IMR-90 (cell line): ENCODE measurements at regions not wholly inside any gene's neighbourhood (a gene's known extent, or its start where the extent isn't known, plus 50 kb on each side); places are given as distances from the start of the nearest gene placed in this dataset.

Experiments
- ATAC-seq: fragments of 200-7000 bp; cut with Tn5 transposase; 2 replicates; pipeline ENCODE4 v1.9.1; 2020; ENCODE audit warnings: low read depth, mild to moderate bottlenecking, moderate library complexity
- BruUV-seq: library from RNA; stranded (reverse); fragments of 400-500 nt; replicated peaks from 2 replicates; lab custom pipeline; 2021; lab: Mats Ljungman, UMichigan
- CTCF ChIA-PET: fragments of 300-600 bp; formaldehyde crosslinking; extraction: SDS; loops from one replicate; lab custom pipeline; 2021; ENCODE audit warnings: antibody characterized with exemption; lab: Yijun Ruan, JAX
- POLR2A ChIA-PET: fragments of 300-600 bp; sonication (Branson Sonifier 250); formaldehyde crosslinking; loops from one replicate; lab custom pipeline; 2022; ENCODE audit warnings: antibody characterized with exemption; ENCODE audit not compliant: unreplicated experiment; lab: Charles Lee
- DNase-seq: peaks from one replicate; pipeline ENCODE4 v3.0.0; 2013
- H2AFZ ChIP-seq: replicated peaks from 2 replicates; pipeline ENCODE3; 2013; ENCODE audit warnings: low read length, mild to moderate bottlenecking; ENCODE audit not compliant: poor library complexity
- H2AK5ac ChIP-seq: 2 replicates; pipeline ENCODE4 v1.6.1; 2013; ENCODE audit warnings: low read depth, low read length, inconsistent platforms
- H2AK9ac ChIP-seq: replicated peaks from 2 replicates; pipeline ENCODE3; 2013; ENCODE audit warnings: mild to moderate bottlenecking, low read depth, low read length, moderate library complexity; ENCODE audit not compliant: poor library complexity
- H2BK120ac ChIP-seq: 2 replicates; pipeline ENCODE4 v1.6.1; 2013; ENCODE audit warnings: low read depth, low read length, inconsistent platforms
- H2BK15ac ChIP-seq: 3 replicates; pipeline ENCODE4 v1.6.1; 2013; ENCODE audit warnings: low read depth, low read length, inconsistent platforms
- H2BK20ac ChIP-seq: 2 replicates; pipeline ENCODE4 v1.6.1; 2013; ENCODE audit warnings: low read depth, mild to moderate bottlenecking, inconsistent platforms, low read length, moderate library complexity
- H2BK5ac ChIP-seq: 2 replicates; pipeline ENCODE4 v1.6.1; 2013; ENCODE audit warnings: mild to moderate bottlenecking, low read depth, low read length, inconsistent platforms; ENCODE audit not compliant: poor library complexity, severe bottlenecking
- H3K14ac ChIP-seq: replicated peaks from 2 replicates; pipeline ENCODE4 v1.6.1; 2013; ENCODE audit warnings: low read depth, low read length, inconsistent platforms
- H3K18ac ChIP-seq: 2 replicates; pipeline ENCODE4 v1.6.1; 2013; ENCODE audit warnings: low read depth, low read length, control low read depth
- H3K23ac ChIP-seq: 2 replicates; pipeline ENCODE4 v1.6.1; 2013; ENCODE audit warnings: low read depth, low read length, inconsistent platforms
- H3K27ac ChIP-seq: 2 replicates; pipeline ENCODE4 v1.5.1; 2013; ENCODE audit warnings: mild to moderate bottlenecking, control low read depth, low read length; ENCODE audit not compliant: insufficient read depth
- H3K27me3 ChIP-seq: 2 replicates; pipeline ENCODE4 v1.6.1; 2013; ENCODE audit warnings: low read length; ENCODE audit not compliant: control insufficient read depth, insufficient read depth
- H3K36me3 ChIP-seq: 2 replicates; pipeline ENCODE4 v1.6.1; 2013; ENCODE audit warnings: low read length, mixed read lengths; ENCODE audit not compliant: control insufficient read depth, insufficient read depth
- H3K4ac ChIP-seq: 2 replicates; pipeline ENCODE4 v1.6.1; 2013; ENCODE audit warnings: low read depth, low read length, inconsistent platforms
- H3K4me1 ChIP-seq: 2 replicates; pipeline ENCODE4 v1.6.1; 2013; ENCODE audit warnings: low read length, mixed read lengths; ENCODE audit not compliant: control insufficient read depth, insufficient read depth
- H3K4me2 ChIP-seq: 2 replicates; pipeline ENCODE4 v1.6.1; 2013; ENCODE audit warnings: low read depth, mild to moderate bottlenecking, control low read depth, low read length, moderate library complexity
- H3K4me3 ChIP-seq: 2 replicates; pipeline ENCODE4 v1.5.1; 2013; ENCODE audit warnings: low read depth, mild to moderate bottlenecking, control low read depth, low read length, moderate library complexity; ENCODE audit not compliant: insufficient read depth
- H3K56ac ChIP-seq: 2 replicates; pipeline ENCODE4 v1.6.1; 2013; ENCODE audit warnings: low read length, inconsistent platforms; ENCODE audit not compliant: insufficient read depth; ENCODE audit errors: extremely low read depth
- H3K79me1 ChIP-seq, 2 experiments: 2 replicates each; pipeline ENCODE4 v1.6.1; 2013; ENCODE audit warnings: low read length in 2 of 2, inconsistent platforms in 1 of 2, low read depth in 1 of 2
- H3K9ac ChIP-seq: 2 replicates; pipeline ENCODE4 v1.6.1; 2013; ENCODE audit warnings: low read depth, low read length, control low read depth
- H3K9me1 ChIP-seq: 2 replicates; pipeline ENCODE4 v1.6.1; 2013; ENCODE audit warnings: low read length, inconsistent platforms; ENCODE audit not compliant: insufficient read depth
- H3K9me3 ChIP-seq: 2 replicates; pipeline ENCODE4 v1.6.1; 2013; ENCODE audit warnings: low read length; ENCODE audit not compliant: control insufficient read depth, insufficient read depth
- H4K20me1 ChIP-seq: 2 replicates; pipeline ENCODE4 v1.6.1; 2013; ENCODE audit warnings: low read length, inconsistent platforms; ENCODE audit not compliant: insufficient read depth
- H4K5ac ChIP-seq: 2 replicates; pipeline ENCODE4 v1.6.1; 2013; ENCODE audit warnings: mild to moderate bottlenecking, low read depth, low read length, control low read depth
- H4K8ac ChIP-seq, 2 experiments: 2 replicates each; pipeline ENCODE4 v1.6.1; 2013; ENCODE audit warnings: low read depth in 2 of 2, low read length in 2 of 2, control low read depth in 1 of 2, inconsistent platforms in 1 of 2
- H4K91ac ChIP-seq: 2 replicates; pipeline ENCODE4 v1.6.1; 2013; ENCODE audit warnings: low read depth, low read length, inconsistent platforms; ENCODE audit not compliant: insufficient read depth
- BHLHE40 ChIP-seq: fragments of 150-350 bp; IDR thresholded peaks from 2 replicates; pipeline ENCODE4 v1.6.1; 2016; ENCODE audit warnings: mild to moderate bottlenecking, low read depth, low read length
- CEBPB ChIP-seq: IDR thresholded peaks from 2 replicates; pipeline ENCODE4 v1.6.1; 2012; ENCODE audit warnings: low read depth, low read length, improper control_type of control experiment
- CTCF ChIP-seq: conservative IDR thresholded peaks from 2 replicates; pipeline ENCODE4 v1.5.1; 2012; ENCODE audit warnings: mild to moderate bottlenecking, low read depth, low read length, improper control_type of control experiment
- FOS ChIP-seq: fragments of 150-350 bp; IDR thresholded peaks from 2 replicates; pipeline ENCODE4 v1.6.1; 2016; ENCODE audit warnings: low read depth, low read length
- MAZ ChIP-seq: IDR thresholded peaks from 2 replicates; pipeline ENCODE4 v1.6.1; 2012; ENCODE audit warnings: low read depth, mild to moderate bottlenecking, low read length, improper control_type of control experiment, moderate library complexity, borderline replicate concordance
- RCOR1 ChIP-seq: IDR thresholded peaks from 2 replicates; pipeline ENCODE4 v1.6.1; 2012; ENCODE audit warnings: mild to moderate bottlenecking, low read length, improper control_type of control experiment; ENCODE audit not compliant: insufficient replicate concordance
- RFX5 ChIP-seq: IDR thresholded peaks from 2 replicates; pipeline ENCODE4 v1.8.0; 2012; ENCODE audit warnings: low read depth, mild to moderate bottlenecking, low read length, moderate library complexity
- SMC3 ChIP-seq: fragments of 150-350 bp; IDR thresholded peaks from 2 replicates; pipeline ENCODE4 v1.6.1; 2016; ENCODE audit warnings: low read depth, mild to moderate bottlenecking, antibody characterized with exemption, low read length, moderate library complexity
- WGBS, 2 experiments: methylation state at CpG; one replicate each; pipeline versions ENCODE4 v1.1.5 to v1.1.7; 2013; ENCODE audit warnings: missing lambda C conversion rate in 2 of 2; ENCODE audit not compliant: insufficient read length in 1 of 2; ENCODE audit errors: extremely low coverage in 2 of 2; 5-methylcytosine and 5-hydroxymethylcytosine counted together
- dilution Hi-C: fragments of 300-500 bp; cut with HindIII; formaldehyde crosslinking; loops from one replicate; pipeline ENCODE4 v1.14.3; 2018; ENCODE audit warnings: low sequenced_read_pairs; ENCODE audit not compliant: unreplicated experiment
- in situ Hi-C: fragments of 300-500 bp; cut with MboI; formaldehyde crosslinking; loops from 3 replicates; pipeline ENCODE4 v1.14.3; 2019; ENCODE audit warnings: low sequenced_read_pairs, inconsistent platforms, mixed read lengths
- intact Hi-C: fragments of 100-400 bp; cut with micrococcal nuclease; formaldehyde crosslinking; loops from 2 replicates; pipeline ENCODE4 v1.10.0; 2022

GRCh38 chr6:85913001-85913400 is 270.3 kb upstream of the SYNCRIP start:
- no peak overlapping the region for H2BK15ac ChIP-seq
- no peak for ATAC-seq
- no peaks in the 10 kb centered on the region for H3K79me1 ChIP-seq
- no peak overlapping the region for H2BK120ac ChIP-seq
- no peaks in the 10 kb centered on the region for H3K9me1 ChIP-seq
- H4K91ac ChIP-seq = no peak overlapping the region
- H4K5ac ChIP-seq = no peak overlapping the region
- no peaks in the 10 kb centered on the region for H3K9me3 ChIP-seq
- H4K8ac ChIP-seq = no peak overlapping the region
- no CpG with 5 or more reads among the region's 2 CpGs for WGBS, 2 experiments
- no peak overlapping the region for H3K4me3 ChIP-seq
- H2BK5ac ChIP-seq = no peak overlapping the region
- H3K18ac ChIP-seq = no peak overlapping the region
- H3K27me3 ChIP-seq = no peaks in the 10 kb centered on the region
- no peak overlapping the region for H3K23ac ChIP-seq
- DNase-seq = no peak
- no peak overlapping the region for H3K56ac ChIP-seq
- dilution Hi-C loops (no loop called here), in situ Hi-C loops (no loop called here), intact Hi-C loops (no loop called here)
- no peaks in the 10 kb centered on the region for H3K36me3 ChIP-seq
- no peak overlapping the region for H2AK9ac ChIP-seq
- no peak overlapping the region for H2AFZ ChIP-seq
- H3K9ac ChIP-seq = no peak overlapping the region
- H3K14ac ChIP-seq = no peak overlapping the region
- CTCF ChIA-PET = no interaction called here
- POLR2A ChIA-PET = no interaction called here
- H3K4me1 ChIP-seq = no peaks in the 10 kb centered on the region
- no peak overlapping the region for H3K4me2 ChIP-seq
- no peaks in the 10 kb centered on the region for H4K20me1 ChIP-seq
- H3K4ac ChIP-seq = no peak overlapping the region
- H3K27ac ChIP-seq = no peak overlapping the region
- H2AK5ac ChIP-seq = no peak overlapping the region
- BruUV-seq = no TSS peak
- H2BK20ac ChIP-seq = no peak overlapping the region
- no peak for TF ChIP-seq RFX5
- no peak for TF ChIP-seq FOS
- no peak for TF ChIP-seq MAZ
- TF ChIP-seq BHLHE40 = no peak
- no peak for TF ChIP-seq RCOR1
- TF ChIP-seq CTCF = no peak
- TF ChIP-seq SMC3 = no peak
- TF ChIP-seq CEBPB = no peak
